Gastrocnemius medialis (tissue), 4 donors: ENCODE measurements at regions not wholly inside any gene's neighbourhood (a gene's known extent, or its start where the extent isn't known, plus 50 kb on each side); places are given as distances from the start of the nearest gene placed in this dataset.

Experiments
- ATAC-seq, 2 donors: fragments of 150-250 bp; one replicate each; pipeline ENCODE4 v1.9.1; 2016
- DNase-seq, 2 donors: peaks; one replicate each; pipeline ENCODE4 v3.0.0-alpha.2; 2019
- H3K27ac ChIP-seq, 4 donors: fragments of 200-600 bp; sonication (generic); 1 replicate in 1 of 4; 2 replicates in 3 of 4; pipeline ENCODE4 v1.5.1; 2016 to 2018; ENCODE audit warnings: mild to moderate bottlenecking in 2 of 4, moderate library complexity in 1 of 4
- H3K27me3 ChIP-seq, 3 donors: fragments of 200-600 bp; sonication (generic) in 2 of 3; 1 replicate in 1 of 3; 2 replicates in 2 of 3; pipeline versions ENCODE4 v1.5.1 to v1.6.0; 2016 to 2019; ENCODE audit warnings: mild to moderate bottlenecking in 1 of 3, moderate library complexity in 1 of 3
- H3K36me3 ChIP-seq, 2 donors: fragments of 200-600 bp; sonication (generic) in 1 of 2; one replicate each; pipeline ENCODE4 v1.5.1; 2017 to 2018
- H3K4me1 ChIP-seq, 2 donors: fragments of 200-600 bp; sonication (generic) in 1 of 2; one replicate each; pipeline ENCODE4 v1.5.1; 2016 to 2017; ENCODE audit warnings: mild to moderate bottlenecking in 2 of 2
- H3K4me3 ChIP-seq, 4 donors: fragments of 200-600 bp; sonication (generic) in 3 of 4; 1 replicate in 1 of 4; 2 replicates in 3 of 4; pipeline ENCODE4 v1.5.1; 2016 to 2019; ENCODE audit warnings: mild to moderate bottlenecking in 2 of 4
- H3K9me3 ChIP-seq, 3 donors: fragments of 200-600 bp; sonication (generic) in 2 of 3; 1 replicate in 1 of 3; 2 replicates in 2 of 3; pipeline ENCODE4 v1.5.1; 2016 to 2019
- POLR2A ChIP-seq, 2 donors: fragments of 450-650 bp; IDR thresholded peaks; one replicate each; pipeline ENCODE4 v1.6.1; 2017; ENCODE audit warnings: antibody characterized with exemption in 2 of 2, mild to moderate bottlenecking in 2 of 2, moderate library complexity in 2 of 2
- in situ Hi-C, 4 donors: fragments of 200-750 bp; cut with MboI; loops; one replicate each; pipeline versions ENCODE4 v1.15.0 to v1.8.0; 2017; ENCODE audit warnings: low sequenced_read_pairs in 4 of 4
- intact Hi-C: fragments of 100-400 bp; cut with DNase I; formaldehyde crosslinking; loops from one replicate; pipeline ENCODE4 v1.15.1; 2023; ENCODE audit warnings: low total_unique reads
- TF ChIP-seq, protein P1 (sequence below), 5 experiments: fragments of 450-650 bp in 3 of 5; fragments of 200-600 bp in 2 of 5; sonication (generic) in 2 of 5; IDR thresholded peaks in 4 of 5; conservative IDR thresholded peaks in 1 of 5; 1 replicate in 4 of 5; 2 replicates in 1 of 5; pipeline ENCODE4 v1.5.1; 2016 to 2019; ENCODE audit warnings: antibody characterized with exemption in 5 of 5, mild to moderate bottlenecking in 3 of 5, moderate library complexity in 3 of 5

GRCh38 chr2:180670302-180671003 lies 310.0 kb upstream of the UBE2E3 start:
- TF ChIP-seq, protein P1, sequence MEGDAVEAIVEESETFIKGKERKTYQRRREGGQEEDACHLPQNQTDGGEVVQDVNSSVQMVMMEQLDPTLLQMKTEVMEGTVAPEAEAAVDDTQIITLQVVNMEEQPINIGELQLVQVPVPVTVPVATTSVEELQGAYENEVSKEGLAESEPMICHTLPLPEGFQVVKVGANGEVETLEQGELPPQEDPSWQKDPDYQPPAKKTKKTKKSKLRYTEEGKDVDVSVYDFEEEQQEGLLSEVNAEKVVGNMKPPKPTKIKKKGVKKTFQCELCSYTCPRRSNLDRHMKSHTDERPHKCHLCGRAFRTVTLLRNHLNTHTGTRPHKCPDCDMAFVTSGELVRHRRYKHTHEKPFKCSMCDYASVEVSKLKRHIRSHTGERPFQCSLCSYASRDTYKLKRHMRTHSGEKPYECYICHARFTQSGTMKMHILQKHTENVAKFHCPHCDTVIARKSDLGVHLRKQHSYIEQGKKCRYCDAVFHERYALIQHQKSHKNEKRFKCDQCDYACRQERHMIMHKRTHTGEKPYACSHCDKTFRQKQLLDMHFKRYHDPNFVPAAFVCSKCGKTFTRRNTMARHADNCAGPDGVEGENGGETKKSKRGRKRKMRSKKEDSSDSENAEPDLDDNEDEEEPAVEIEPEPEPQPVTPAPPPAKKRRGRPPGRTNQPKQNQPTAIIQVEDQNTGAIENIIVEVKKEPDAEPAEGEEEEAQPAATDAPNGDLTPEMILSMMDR (IDR thresholded peaks at IDR 0.05 in 4 of 5, conservative IDR thresholded peaks at IDR 0.05 in 1 of 5) = no peak
- no peak for TF ChIP-seq POLR2A (IDR thresholded peaks at IDR 0.05)
- H3K27me3 ChIP-seq = no peaks in the 10 kb centered on the region
- intact Hi-C loops (no loop called here), in situ Hi-C loops (no loop called here)
- no peaks in the 10 kb centered on the region for H3K9me3 ChIP-seq
- no peak overlapping the region for H3K4me3 ChIP-seq
- no peak overlapping the region for H3K27ac ChIP-seq
- DNase-seq = no peak
- H3K4me1 ChIP-seq = no peaks in the 10 kb centered on the region
- no peak for ATAC-seq
- H3K36me3 ChIP-seq = no peaks in the 10 kb centered on the region

GRCh38 chr2:180669016-180669415 lies 311.4 kb upstream of the UBE2E3 start:
- Histone ChIP-seq H3K36me3 (no peaks in the 10 kb centered on the region), H3K27me3 (no peaks in the 10 kb centered on the region), H3K27ac (no peak overlapping the region), H3K4me3 (no peak overlapping the region), H3K9me3 (no peaks in the 10 kb centered on the region), H3K4me1 (no peaks in the 10 kb centered on the region)
- ATAC-seq = no peak
- in situ Hi-C loops (no loop called here), intact Hi-C loops (no loop called here)
- no peak for DNase-seq
- no peak for TF ChIP-seq POLR2A (IDR thresholded peaks at IDR 0.05)
- TF ChIP-seq, protein P1 (IDR thresholded peaks at IDR 0.05 in 4 of 5, conservative IDR thresholded peaks at IDR 0.05 in 1 of 5) = no peak

- ATAC-seq (no peak), DNase-seq (no peak)
- in situ Hi-C loops = no loop called here
- intact Hi-C loops = no loop called here
- Histone ChIP-seq H3K4me3 (no peak overlapping the region), H3K4me1 (no peaks in the 10 kb centered on the region), H3K36me3 (no peaks in the 10 kb centered on the region), H3K27me3 (no peaks in the 10 kb centered on the region), H3K9me3 (no peaks in the 10 kb centered on the region), H3K27ac (no peak overlapping the region)
- TF ChIP-seq POLR2A (IDR thresholded peaks at IDR 0.05) = no peak
- TF ChIP-seq, protein P1 (IDR thresholded peaks at IDR 0.05 in 4 of 5, conservative IDR thresholded peaks at IDR 0.05 in 1 of 5) = no peak
Observed at GRCh38 chr2:180664507-180664906, 315.9 kb upstream of the UBE2E3 start.

GRCh38 chr2:180662941-180663471 lies 317.4 kb upstream of the UBE2E3 start:
- intact Hi-C loops = no loop called here
- TF ChIP-seq POLR2A (IDR thresholded peaks at IDR 0.05) = no peak
- TF ChIP-seq, protein P1 (IDR thresholded peaks at IDR 0.05 in 4 of 5, conservative IDR thresholded peaks at IDR 0.05 in 1 of 5) = no peak
- no peak overlapping the region for H3K27ac ChIP-seq
- ATAC-seq = no peak
- no peak for DNase-seq
- no peak overlapping the region for H3K4me3 ChIP-seq
- in situ Hi-C loops = no loop called here
- H3K9me3 ChIP-seq = no peaks in the 10 kb centered on the region
- no peaks in the 10 kb centered on the region for H3K36me3 ChIP-seq
- H3K4me1 ChIP-seq = no peaks in the 10 kb centered on the region
- H3K27me3 ChIP-seq = no peaks in the 10 kb centered on the region
